Type B pancreatic cell (in vitro differentiated cells): ENCODE measurements at regions not wholly inside any gene's neighbourhood (a gene's known extent, or its start where the extent isn't known, plus 50 kb on each side); places are given as distances from the start of the nearest gene placed in this dataset.

Experiments used
- DNase-seq: peaks from one replicate; pipeline ENCODE4 v3.0.0; 2021; ENCODE audit warnings: mixed read lengths; ENCODE audit not compliant: unreplicated experiment; ENCODE audit errors: extremely low spot score
- H3K27ac Mint-ChIP-seq: 2 replicates; pipeline ENCODE4 v1.8.0; 2021; ENCODE audit warnings: mild to moderate bottlenecking, mixed read lengths
- H3K27me3 Mint-ChIP-seq: 2 replicates; pipeline ENCODE4 v1.8.0; 2021; ENCODE audit warnings: mixed read lengths
- H3K36me3 Mint-ChIP-seq: 2 replicates; pipeline ENCODE4 v1.8.0; 2021; ENCODE audit warnings: mixed read lengths
- H3K4me1 Mint-ChIP-seq: one replicate; pipeline ENCODE4 v1.8.0; 2021; ENCODE audit warnings: mixed read lengths; ENCODE audit not compliant: unreplicated experiment
- H3K4me3 Mint-ChIP-seq: 2 replicates; pipeline ENCODE4 v1.8.0; 2021; ENCODE audit warnings: mild to moderate bottlenecking, mixed read lengths
- H3K9me3 Mint-ChIP-seq: 2 replicates; pipeline ENCODE4 v1.8.0; 2021; ENCODE audit warnings: mixed read lengths
- CTCF ChIP-seq: fragments of 200-600 bp; sonication (generic); conservative IDR thresholded peaks from 2 replicates; pipeline ENCODE4 v1.5.0; 2021; ENCODE audit warnings: antibody characterized with exemption, mild to moderate bottlenecking

- Mint-ChIP-seq H3K9me3 (no peaks in the 10 kb centered on the region), H3K27ac (no peak overlapping the region), H3K4me3 (no peak overlapping the region), H3K4me1 (no peaks in the 10 kb centered on the region), H3K36me3 (no peaks in the 10 kb centered on the region), H3K27me3 (peaks cover 23% of the 10 kb centered on the region)
- TF ChIP-seq CTCF = no peak
- DNase-seq = no peak
These were observed 771.1 kb downstream of the NR2F1-AS1 start for GRCh38 chr5:92809855-92810465.

- Mint-ChIP-seq H3K36me3 (no peaks in the 10 kb centered on the region), H3K4me1 (no peaks in the 10 kb centered on the region), H3K27me3 (peaks cover 36% of the 10 kb centered on the region), H3K27ac (no peak overlapping the region), H3K9me3 (no peaks in the 10 kb centered on the region), H3K4me3 (no peak overlapping the region)
- DNase-seq = no peak
- TF ChIP-seq CTCF = no peak
These were observed 772.5 kb downstream of the NR2F1-AS1 start for GRCh38 chr5:92808474-92808873.

GRCh38 chr5:92807085-92807484, 773.9 kb downstream of the NR2F1-AS1 start:
- no peak for TF ChIP-seq CTCF
- peaks cover 3% of the 10 kb centered on the region for H3K4me1 Mint-ChIP-seq
- peaks cover 38% of the 10 kb centered on the region for H3K27me3 Mint-ChIP-seq
- no peaks in the 10 kb centered on the region for H3K36me3 Mint-ChIP-seq
- no peaks in the 10 kb centered on the region for H3K9me3 Mint-ChIP-seq
- H3K27ac Mint-ChIP-seq = no peak overlapping the region
- H3K4me3 Mint-ChIP-seq = no peak overlapping the region
- DNase-seq = no peak

GRCh38 chr5:92805446-92805845, 775.6 kb downstream of the NR2F1-AS1 start:
- no peak for DNase-seq
- H3K4me1 Mint-ChIP-seq = peaks cover 13% of the 10 kb centered on the region
- no peak overlapping the region for H3K4me3 Mint-ChIP-seq
- no peaks in the 10 kb centered on the region for H3K9me3 Mint-ChIP-seq
- TF ChIP-seq CTCF = no peak
- H3K36me3 Mint-ChIP-seq = no peaks in the 10 kb centered on the region
- peaks cover 42% of the 10 kb centered on the region for H3K27me3 Mint-ChIP-seq
- no peak overlapping the region for H3K27ac Mint-ChIP-seq

GRCh38 chr5:92801911-92802310, 779.1 kb downstream of the NR2F1-AS1 start:
- peaks cover 42% of the 10 kb centered on the region for H3K27me3 Mint-ChIP-seq
- no peak for DNase-seq
- TF ChIP-seq CTCF = no peak
- peak overlapping the region; percentile 56 for H3K27ac Mint-ChIP-seq
- H3K4me1 Mint-ChIP-seq = peaks cover 16% of the 10 kb centered on the region
- no peaks in the 10 kb centered on the region for H3K9me3 Mint-ChIP-seq
- peak overlapping the region; percentile 56 for H3K4me3 Mint-ChIP-seq
- no peaks in the 10 kb centered on the region for H3K36me3 Mint-ChIP-seq

GRCh38 chr5:92800365-92800764, 780.7 kb downstream of the NR2F1-AS1 start:
- no peak overlapping the region for H3K27ac Mint-ChIP-seq
- no peaks in the 10 kb centered on the region for H3K36me3 Mint-ChIP-seq
- no peak for DNase-seq
- peaks cover 16% of the 10 kb centered on the region for H3K4me1 Mint-ChIP-seq
- TF ChIP-seq CTCF = no peak
- peaks cover 4% of the 10 kb centered on the region for H3K9me3 Mint-ChIP-seq
- H3K4me3 Mint-ChIP-seq = peak overlapping the region; percentile 14
- peaks cover 39% of the 10 kb centered on the region for H3K27me3 Mint-ChIP-seq
